LNCAP (cell line): ENCODE measurements at regions not wholly inside any gene's neighbourhood (a gene's known extent, or its start where the extent isn't known, plus 50 kb on each side); places are given as distances from the start of the nearest gene placed in this dataset.

Experiments
- TF ChIP-seq, protein P1 (sequence below): fragments of 450-650 bp; IDR thresholded peaks from 2 replicates; pipeline ENCODE4 v1.5.1; 2017; ENCODE audit warnings: mild to moderate bottlenecking

DNA sequence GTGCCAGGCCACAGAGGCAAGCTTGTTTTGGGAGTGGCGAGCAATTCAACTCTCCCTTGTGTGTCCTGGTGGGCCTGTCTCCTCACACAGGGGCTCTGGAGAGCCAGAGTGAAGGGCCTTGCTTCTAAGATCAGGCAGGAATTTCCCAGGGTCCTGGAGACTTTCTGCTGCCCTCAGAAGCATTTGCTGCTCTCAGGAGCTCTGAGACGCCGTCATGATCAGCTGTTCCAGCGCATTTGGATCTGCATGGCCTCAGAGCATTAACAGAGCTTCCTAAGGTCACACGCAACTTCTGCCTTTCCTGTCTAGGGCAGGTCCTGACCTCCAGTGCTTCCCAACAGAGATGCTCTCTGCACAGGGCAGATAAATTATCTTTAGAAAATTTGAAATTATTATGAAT is 52.2 kb upstream of the C10orf90 start:
- TF ChIP-seq, protein P1, sequence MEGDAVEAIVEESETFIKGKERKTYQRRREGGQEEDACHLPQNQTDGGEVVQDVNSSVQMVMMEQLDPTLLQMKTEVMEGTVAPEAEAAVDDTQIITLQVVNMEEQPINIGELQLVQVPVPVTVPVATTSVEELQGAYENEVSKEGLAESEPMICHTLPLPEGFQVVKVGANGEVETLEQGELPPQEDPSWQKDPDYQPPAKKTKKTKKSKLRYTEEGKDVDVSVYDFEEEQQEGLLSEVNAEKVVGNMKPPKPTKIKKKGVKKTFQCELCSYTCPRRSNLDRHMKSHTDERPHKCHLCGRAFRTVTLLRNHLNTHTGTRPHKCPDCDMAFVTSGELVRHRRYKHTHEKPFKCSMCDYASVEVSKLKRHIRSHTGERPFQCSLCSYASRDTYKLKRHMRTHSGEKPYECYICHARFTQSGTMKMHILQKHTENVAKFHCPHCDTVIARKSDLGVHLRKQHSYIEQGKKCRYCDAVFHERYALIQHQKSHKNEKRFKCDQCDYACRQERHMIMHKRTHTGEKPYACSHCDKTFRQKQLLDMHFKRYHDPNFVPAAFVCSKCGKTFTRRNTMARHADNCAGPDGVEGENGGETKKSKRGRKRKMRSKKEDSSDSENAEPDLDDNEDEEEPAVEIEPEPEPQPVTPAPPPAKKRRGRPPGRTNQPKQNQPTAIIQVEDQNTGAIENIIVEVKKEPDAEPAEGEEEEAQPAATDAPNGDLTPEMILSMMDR: no peak

DNA sequence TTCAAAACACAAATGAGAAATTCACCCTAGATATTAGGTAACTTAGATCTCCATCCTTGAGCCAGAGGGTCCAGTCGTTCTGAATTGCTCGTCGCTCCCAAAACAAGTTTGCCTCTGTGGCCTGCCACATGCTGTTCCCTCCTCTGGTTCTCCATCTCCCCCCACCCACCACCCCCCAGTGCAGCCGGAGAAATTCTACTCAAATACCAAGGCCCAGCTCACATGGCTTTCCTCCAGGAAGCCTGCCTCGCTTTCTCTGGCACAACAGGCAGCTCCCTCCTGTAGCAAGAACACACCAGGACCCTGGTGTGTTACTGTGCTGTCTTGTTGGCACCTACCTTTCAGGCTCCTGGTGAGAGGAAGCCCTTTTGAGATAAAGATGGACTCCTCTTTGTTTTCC is 52.7 kb upstream of the C10orf90 start:
- TF ChIP-seq, protein P1: no peak

DNA sequence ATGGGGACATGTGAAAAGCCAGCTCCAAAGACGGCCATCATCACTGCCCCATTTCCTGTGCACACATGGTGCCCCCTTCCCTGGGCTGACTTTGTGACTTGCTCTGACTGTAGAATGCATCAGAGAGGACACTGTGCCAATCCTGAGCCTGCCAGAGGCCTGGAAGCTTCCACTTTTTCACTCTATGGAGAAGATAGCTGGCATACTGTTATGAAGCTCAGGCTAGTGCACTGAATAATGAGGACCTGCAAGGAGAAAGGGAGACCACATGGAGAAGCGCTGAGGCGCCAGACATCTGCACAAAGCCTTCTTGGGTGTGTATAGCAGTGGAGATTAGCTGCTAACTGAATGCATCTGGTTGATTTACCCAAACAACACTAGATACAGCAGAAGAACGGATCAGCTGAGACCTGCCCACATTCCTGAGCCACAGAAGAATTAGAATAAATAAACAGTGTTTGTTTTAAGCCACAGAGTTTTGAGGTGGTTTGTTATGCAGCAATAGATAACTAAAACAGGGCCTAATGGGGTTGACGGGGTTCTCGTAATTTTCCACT is 58.9 kb upstream of the C10orf90 start:
- TF ChIP-seq, protein P1: no peak

DNA sequence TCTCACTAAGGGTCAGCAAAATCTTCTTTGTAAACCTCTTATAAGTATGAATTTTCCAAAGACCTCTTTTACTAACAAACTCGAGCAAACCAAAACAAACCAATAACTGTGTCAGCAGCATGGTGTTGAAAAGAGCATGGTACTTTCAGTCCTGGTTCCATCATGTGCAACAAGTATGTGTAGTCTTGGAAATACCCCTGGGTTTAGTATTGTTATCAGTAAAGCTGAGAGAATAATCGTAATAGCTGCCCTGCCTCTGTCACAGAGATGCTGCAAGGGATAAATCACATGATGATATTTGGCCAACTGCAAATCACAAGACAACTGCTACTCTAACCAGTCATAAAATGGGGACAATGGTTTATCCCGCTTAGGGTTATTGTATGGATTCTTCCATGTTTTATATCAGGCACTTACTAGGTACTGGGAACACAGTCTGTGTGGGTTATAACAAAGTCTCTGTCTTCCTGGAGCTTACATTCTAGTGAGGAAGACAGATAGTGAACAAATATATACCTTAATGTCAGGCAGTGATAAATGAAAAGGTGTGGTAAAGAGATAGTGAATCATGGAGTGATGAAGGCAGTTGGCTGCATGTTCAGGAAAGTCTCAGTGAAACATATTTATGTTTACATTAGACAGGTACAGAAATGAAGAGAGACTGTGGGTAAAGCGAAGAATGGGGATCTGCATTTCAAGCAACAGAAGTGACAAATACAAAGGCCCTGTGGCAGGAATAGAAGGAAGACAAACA is 60.5 kb upstream of the C10orf90 start:
- TF ChIP-seq, protein P1: no peak

DNA sequence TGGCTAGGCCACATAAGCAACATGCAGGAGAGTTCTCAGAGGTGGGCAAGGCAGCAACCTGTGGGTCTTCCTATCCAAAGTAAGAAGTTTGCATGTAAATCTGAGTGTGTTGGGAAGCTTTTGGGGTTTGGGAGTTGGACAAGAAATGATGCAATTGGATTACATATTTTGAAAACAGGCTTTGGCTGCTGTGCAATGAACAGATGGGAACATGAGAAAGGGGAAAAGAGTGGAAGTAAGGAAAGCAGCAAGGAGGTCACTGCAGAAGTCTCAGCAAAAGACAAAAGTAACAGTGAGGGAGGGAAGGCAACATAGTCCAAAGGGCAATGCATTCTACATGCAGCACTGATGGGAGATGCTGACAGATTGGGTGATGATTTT is 61.1 kb upstream of the C10orf90 start:
- TF ChIP-seq, protein P1: no peak

DNA sequence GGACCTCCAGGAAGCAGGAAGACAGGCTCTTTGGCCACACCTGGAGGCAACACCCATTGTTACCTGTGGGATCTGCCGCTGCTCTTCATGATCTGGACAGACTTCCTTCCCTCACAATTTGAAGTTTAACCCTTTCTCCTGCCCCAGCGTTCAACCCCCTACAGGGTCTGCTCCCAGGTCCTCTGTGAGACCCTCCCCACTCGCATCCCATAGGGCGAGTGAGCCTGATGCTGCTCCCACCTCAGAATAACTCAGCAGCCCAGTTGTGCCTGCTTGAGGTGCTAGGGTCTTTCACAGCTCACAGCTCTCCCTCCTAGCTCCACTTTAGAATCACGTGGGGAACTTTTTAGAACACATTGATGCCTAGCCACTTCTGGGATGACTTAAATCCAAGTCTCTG is 61.8 kb upstream of the C10orf90 start:
- TF ChIP-seq, protein P1: no peak

DNA sequence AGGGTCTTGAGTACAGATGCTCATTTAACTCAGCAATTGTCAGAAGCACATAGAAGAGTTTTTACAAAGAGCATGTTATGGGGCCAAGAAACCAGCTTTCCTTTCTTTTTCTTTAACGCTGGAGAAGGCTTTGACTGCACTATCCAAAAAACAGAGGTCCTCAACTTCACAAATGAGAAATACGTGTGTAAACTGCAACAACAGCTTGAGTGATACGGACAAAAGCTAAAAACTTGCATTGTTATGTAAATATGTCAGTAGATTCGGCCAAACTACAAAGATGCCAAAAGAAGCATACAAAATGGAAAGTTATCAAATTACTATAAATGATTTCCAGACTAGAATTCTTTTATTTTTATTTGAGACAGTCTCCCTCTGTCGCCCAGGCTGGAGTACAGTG is 62.4 kb upstream of the C10orf90 start:
- TF ChIP-seq, protein P1: no peak
